ENCODE measurements at regions not wholly inside any gene's neighbourhood (a gene's known extent, or its start where the extent isn't known, plus 50 kb on each side); places are given as distances from the start of the nearest gene placed in this dataset.

DNA sequence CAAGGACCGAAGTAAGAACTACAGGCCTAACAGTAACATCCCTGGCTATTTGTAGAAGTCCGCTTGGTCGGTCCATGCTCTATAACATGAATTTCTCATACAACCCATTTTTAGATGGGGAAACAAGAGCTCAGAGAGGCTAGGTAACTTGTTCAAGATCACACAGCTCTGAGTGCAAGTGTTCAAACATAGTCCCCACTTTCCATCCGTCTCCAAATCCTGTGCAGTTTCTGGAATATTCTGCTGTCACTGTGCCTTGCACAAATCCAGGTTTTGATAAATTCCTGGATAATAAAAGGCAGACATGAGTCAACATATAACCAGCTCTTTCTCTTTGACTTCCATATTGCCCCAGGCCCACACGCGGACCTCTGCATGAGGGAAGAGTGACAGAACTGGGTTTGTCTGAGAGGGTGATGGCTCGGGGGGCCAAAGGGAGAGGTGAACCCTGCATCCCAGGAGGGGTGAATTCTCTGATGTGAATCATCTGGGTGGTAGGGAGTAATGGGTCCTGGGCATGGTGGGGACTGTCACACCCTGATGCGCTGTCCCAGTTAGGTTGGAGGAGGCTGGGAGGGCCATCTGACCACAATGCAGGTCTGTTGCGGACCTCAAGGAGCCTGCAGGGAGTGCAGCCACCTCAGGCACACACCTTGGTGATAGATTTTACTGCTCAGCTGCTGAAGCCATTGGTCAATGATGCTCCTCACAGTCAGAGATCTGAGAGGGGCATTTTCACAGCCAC, 162.2 kb downstream of the SMAD6 start:
- Histone ChIP-seq H4K91ac (ENCODE audit: insufficient read depth, low read depth, low read length) (no peak overlapping the region; the same call in 1 of the 2 replicates), H3K4ac (ENCODE audit: low read depth, low read length) (no peak overlapping the region), H2AFZ (replicated peaks; ENCODE audit: low read length, poor library complexity) (no peak overlapping the region), H2BK5ac (ENCODE audit: low read depth, low read length, poor library complexity, severe bottlenecking) (no peak overlapping the region), H3K14ac (replicated peaks; ENCODE audit: low read depth, low read length) (no peak overlapping the region), H3K27me3 (ENCODE audit: control insufficient read depth, insufficient read depth, low read length) (peaks cover 3% of the 10 kb centered on the region; the same call in 1 of the 2 replicates), H3K56ac (ENCODE audit: extremely low read depth, insufficient read depth, low read length) (no peak overlapping the region), H3K27ac (ENCODE audit: insufficient read depth, low read length) (no peak overlapping the region), H3K4me3 (ENCODE audit: insufficient read depth, low read depth, low read length) (no peak overlapping the region), H4K20me1 (ENCODE audit: insufficient read depth, low read length) (peaks cover 9% of the 10 kb centered on the region; the same call in 1 of the 2 replicates), H3K9ac (ENCODE audit: low read depth, low read length) (no peak overlapping the region), H3K23ac (ENCODE audit: low read depth, low read length) (no peak overlapping the region), H3K4me1 (ENCODE audit: control insufficient read depth, insufficient read depth, low read length) (peaks cover 7% of the 10 kb centered on the region), H3K36me3 (ENCODE audit: control insufficient read depth, insufficient read depth, low read length) (peaks cover 4% of the 10 kb centered on the region; the same call in 1 of the 2 replicates), H2BK120ac (ENCODE audit: low read depth, low read length) (no peak overlapping the region), H2AK5ac (ENCODE audit: low read depth, low read length) (peak overlapping the region; percentile 8; the same call in 1 of the 2 replicates), H3K9me3 (ENCODE audit: control insufficient read depth, insufficient read depth, low read length) (no peaks in the 10 kb centered on the region), H4K8ac (ENCODE audit: low read depth in 2 of 2, low read length in 2 of 2) (no peak overlapping the region), H2BK20ac (ENCODE audit: low read depth, low read length) (no peak overlapping the region), H2BK15ac (ENCODE audit: low read depth, low read length) (no peak overlapping the region), H2AK9ac (replicated peaks; ENCODE audit: low read depth, low read length, poor library complexity) (no peak overlapping the region), H3K18ac (ENCODE audit: low read depth, low read length) (no peak overlapping the region), H3K4me2 (ENCODE audit: low read depth, low read length) (no peak overlapping the region), H3K79me1 (ENCODE audit: low read depth in 1 of 2, low read length in 2 of 2) (peaks cover 3 to 26% of the 10 kb centered on the region in 2 experiments; a peak in 3 of 4 replicates), H4K5ac (ENCODE audit: low read depth, low read length) (no peak overlapping the region), H3K9me1 (ENCODE audit: insufficient read depth, low read length) (peaks cover 5% of the 10 kb centered on the region; the same call in 1 of the 2 replicates)
- no TSS peak for BruUV-seq (replicated peaks)
- ATAC-seq (ENCODE audit: low read depth) (no peak), DNase-seq (no peak)
- intact Hi-C loops (cut with micrococcal nuclease): no loop called here
- TF ChIP-seq MXI1 (IDR thresholded peaks at IDR 0.05; ENCODE audit: borderline replicate concordance, low read depth, low read length) (no peak), CEBPB (IDR thresholded peaks at IDR 0.05; ENCODE audit: low read depth, low read length) (no peak), MAZ (IDR thresholded peaks at IDR 0.05; ENCODE audit: borderline replicate concordance, low read depth, low read length) (no peak), RCOR1 (IDR thresholded peaks at IDR 0.05; ENCODE audit: insufficient replicate concordance, low read length) (no peak), BHLHE40 (IDR thresholded peaks at IDR 0.05; ENCODE audit: low read depth, low read length) (no peak), FOS (IDR thresholded peaks at IDR 0.05; ENCODE audit: low read depth, low read length) (no peak), SMC3 (IDR thresholded peaks at IDR 0.05; ENCODE audit: low read depth, low read length) (no peak), RFX5 (IDR thresholded peaks at IDR 0.05; ENCODE audit: low read depth, low read length) (no peak), RAD21 (IDR thresholded peaks at IDR 0.05; ENCODE audit: low read length) (no peak), NFE2L2 (IDR thresholded peaks at IDR 0.05; ENCODE audit: low read depth, low read length) (no peak), POLR2A (IDR thresholded peaks at IDR 0.05; ENCODE audit: low read depth, low read length) (no peak), CHD1 (IDR thresholded peaks at IDR 0.05; ENCODE audit: low read depth, low read length) (no peak), MAFK (IDR thresholded peaks at IDR 0.05; ENCODE audit: low read depth, low read length) (no peak)
- TF ChIP-seq, protein P1, sequence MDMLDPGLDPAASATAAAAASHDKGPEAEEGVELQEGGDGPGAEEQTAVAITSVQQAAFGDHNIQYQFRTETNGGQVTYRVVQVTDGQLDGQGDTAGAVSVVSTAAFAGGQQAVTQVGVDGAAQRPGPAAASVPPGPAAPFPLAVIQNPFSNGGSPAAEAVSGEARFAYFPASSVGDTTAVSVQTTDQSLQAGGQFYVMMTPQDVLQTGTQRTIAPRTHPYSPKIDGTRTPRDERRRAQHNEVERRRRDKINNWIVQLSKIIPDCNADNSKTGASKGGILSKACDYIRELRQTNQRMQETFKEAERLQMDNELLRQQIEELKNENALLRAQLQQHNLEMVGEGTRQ (IDR thresholded peaks at IDR 0.05; ENCODE audit: low read depth, low read length): no peak
- TF ChIP-seq, protein P2, sequence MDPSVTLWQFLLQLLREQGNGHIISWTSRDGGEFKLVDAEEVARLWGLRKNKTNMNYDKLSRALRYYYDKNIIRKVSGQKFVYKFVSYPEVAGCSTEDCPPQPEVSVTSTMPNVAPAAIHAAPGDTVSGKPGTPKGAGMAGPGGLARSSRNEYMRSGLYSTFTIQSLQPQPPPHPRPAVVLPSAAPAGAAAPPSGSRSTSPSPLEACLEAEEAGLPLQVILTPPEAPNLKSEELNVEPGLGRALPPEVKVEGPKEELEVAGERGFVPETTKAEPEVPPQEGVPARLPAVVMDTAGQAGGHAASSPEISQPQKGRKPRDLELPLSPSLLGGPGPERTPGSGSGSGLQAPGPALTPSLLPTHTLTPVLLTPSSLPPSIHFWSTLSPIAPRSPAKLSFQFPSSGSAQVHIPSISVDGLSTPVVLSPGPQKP (IDR thresholded peaks at IDR 0.05; ENCODE audit: borderline replicate concordance, low read depth, low read length): no peak
- in situ Hi-C loops (cut with MboI; ENCODE audit: low sequenced_read_pairs): loop anchor here (25.0 kb wide), 1 partner anchor 502 kb away; the partner anchor contains the start of gene TIPIN
- ChIA-PET POLR2A (ENCODE audit: unreplicated experiment) (no interaction called here), CTCF (interaction anchor here (0.7 kb wide), 1 partner anchor 10 kb away, joined by 4 read pairs; no protein-coding TSS in a partner anchor)
- 100% methylated on average over 1 of the region's 9 CpGs; no CpG with 5 or more reads in 1 of the 2 experiments for WGBS, 2 experiments (ENCODE audit: extremely low coverage in 2 of 2, insufficient read length in 1 of 2)
- dilution Hi-C loops (cut with HindIII; ENCODE audit: low sequenced_read_pairs, unreplicated experiment): no loop called here
